GM19043 (cell line): ENCODE measurements at regions not wholly inside any gene's neighbourhood (a gene's known extent, or its start where the extent isn't known, plus 50 kb on each side); places are given as distances from the start of the nearest gene placed in this dataset.

Experiments
- ATAC-seq: cut with Tn5 transposase; IDR thresholded peaks from one replicate; pipeline ENCODE4 v1.9.1; 2021; ENCODE audit warnings: low read depth; ENCODE audit not compliant: unreplicated experiment

DNA sequence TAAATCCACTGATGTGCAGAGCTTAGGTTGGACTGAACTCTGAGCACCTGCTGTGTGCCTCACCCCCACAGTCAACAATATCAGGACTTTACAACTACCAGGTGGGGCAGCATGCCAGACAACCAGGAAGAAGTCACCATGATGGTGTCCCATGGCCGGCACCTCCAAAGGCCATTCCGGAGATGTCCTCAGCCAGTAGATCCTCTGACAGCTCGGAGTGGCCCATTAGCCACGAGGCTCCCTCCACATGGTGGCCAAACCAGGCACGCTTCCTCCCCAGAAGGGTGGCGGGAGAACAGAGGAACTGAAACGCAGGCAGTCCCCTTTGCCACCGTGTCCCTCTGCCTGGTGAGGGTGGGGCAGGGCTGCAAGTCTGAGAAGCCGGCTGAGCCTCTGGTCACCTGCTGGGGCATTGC lies 390.0 kb downstream of the TNS3 start:
- peak; percentile 52 for ATAC-seq

- ATAC-seq: no peak
Observed at GRCh38 chr7:47191316-47191715, 390.6 kb downstream of the TNS3 start.

GRCh38 chr7:47190462-47190861 lies 391.4 kb downstream of the TNS3 start:
- ATAC-seq: no peak

GRCh38 chr7:47188653-47189315 lies 393.1 kb downstream of the TNS3 start:
- ATAC-seq: no peak

GRCh38 chr7:47188136-47188535 lies 393.8 kb downstream of the TNS3 start:
- ATAC-seq: no peak

GRCh38 chr7:47186316-47186715 lies 395.6 kb downstream of the TNS3 start:
- peak; percentile 83 for ATAC-seq

DNA sequence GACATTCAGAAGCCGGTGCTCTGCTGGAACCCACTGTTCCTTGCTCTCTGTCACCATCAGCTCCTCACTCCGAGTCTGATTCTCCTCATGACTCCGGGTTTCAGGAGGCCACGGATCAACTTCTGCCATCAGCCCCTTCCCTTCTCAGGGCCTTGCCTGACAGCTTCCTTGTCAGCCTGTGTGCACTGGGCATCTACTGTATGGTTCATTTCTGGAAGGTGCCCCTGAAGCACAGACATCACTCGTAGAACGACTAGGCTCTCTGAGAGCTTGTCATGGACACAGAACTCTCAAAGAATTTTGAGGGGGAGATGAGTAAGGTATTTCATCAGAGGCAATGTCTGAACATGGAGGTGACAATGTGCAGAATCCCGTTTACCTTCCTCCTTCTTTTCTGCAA lies 396.1 kb downstream of the TNS3 start:
- ATAC-seq: no peak

- no peak for ATAC-seq
Observed at GRCh38 chr7:47185170-47185569, 396.7 kb downstream of the TNS3 start.

GRCh38 chr7:47183862-47184590 lies 397.9 kb downstream of the TNS3 start:
- no peak for ATAC-seq

- no peak for ATAC-seq
Observed at GRCh38 chr7:47181746-47182361, 400.1 kb downstream of the TNS3 start.

GRCh38 chr7:47180516-47180826 lies 401.4 kb downstream of the TNS3 start:
- ATAC-seq: no peak

GRCh38 chr7:47179812-47180515 lies 401.9 kb downstream of the TNS3 start:
- ATAC-seq: peak; percentile 54

- peak; percentile 82 for ATAC-seq
Observed at GRCh38 chr7:47172602-47173539, 409.0 kb downstream of the TNS3 start.

- ATAC-seq: no peak
Observed at GRCh38 chr7:47170516-47170915, 411.4 kb downstream of the TNS3 start.

- ATAC-seq: no peak
Observed at GRCh38 chr7:47154791-47155190, 427.1 kb downstream of the TNS3 start.

DNA sequence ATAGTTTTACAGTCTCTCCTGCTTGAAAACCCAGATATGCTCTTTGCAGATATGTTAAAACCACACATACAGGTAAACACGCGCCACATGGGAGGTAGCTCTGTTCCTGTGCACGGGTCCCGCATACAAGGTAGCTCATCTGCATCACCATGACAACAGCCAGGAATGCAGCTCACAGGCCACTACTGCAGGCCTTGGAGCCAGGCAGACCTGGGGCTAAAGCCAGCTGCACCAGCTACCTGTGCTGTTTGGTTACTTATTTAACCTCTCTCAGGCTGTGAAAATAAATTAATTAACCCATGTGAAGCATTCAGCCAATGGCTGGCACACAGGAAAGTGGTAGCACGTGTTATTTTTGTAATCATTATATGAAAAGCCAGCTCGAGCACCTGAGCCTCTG lies 428.3 kb downstream of the TNS3 start:
- no peak for ATAC-seq

- no peak for ATAC-seq
Observed at GRCh38 chr7:47153058-47153457, 428.9 kb downstream of the TNS3 start.

- ATAC-seq: no peak
Observed at GRCh38 chr7:47152307-47152706, 429.6 kb downstream of the TNS3 start.

DNA sequence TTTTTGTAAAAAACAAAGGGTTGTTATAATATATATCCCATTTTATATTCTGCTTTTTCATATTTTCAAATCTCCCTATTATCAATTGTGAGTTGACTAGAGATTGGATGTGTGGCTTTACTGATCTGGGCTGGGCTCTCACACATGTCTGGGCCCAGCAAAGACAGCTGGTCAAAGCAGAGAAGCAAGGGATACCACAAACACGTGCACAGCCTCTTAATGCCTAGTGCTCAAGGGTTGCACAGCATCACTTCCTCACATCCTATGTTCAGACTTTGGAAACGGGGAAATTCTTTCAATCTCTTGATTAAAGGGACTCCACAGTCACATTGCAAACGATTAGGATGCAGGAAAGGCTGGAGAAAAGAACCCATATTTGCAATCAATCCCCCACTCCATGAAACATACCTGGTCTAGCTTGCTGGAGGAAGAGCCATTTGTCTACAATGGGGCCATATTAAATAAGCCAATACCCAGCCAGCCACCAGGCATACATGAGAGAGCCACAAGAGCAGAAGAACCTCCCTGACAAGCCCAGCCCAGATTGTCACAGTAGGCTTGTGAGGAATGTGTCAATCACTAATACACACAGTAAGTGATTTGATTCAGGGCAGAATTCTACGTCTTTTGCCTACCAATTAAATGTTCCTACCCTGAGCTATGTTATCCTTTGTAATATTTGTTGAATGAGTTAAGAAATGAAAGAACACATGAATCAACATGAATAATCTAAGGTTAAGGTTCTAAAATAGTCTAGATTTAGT lies 431.2 kb downstream of the TNS3 start:
- ATAC-seq: no peak

GRCh38 chr7:47149971-47150370 lies 431.9 kb downstream of the TNS3 start:
- peak; percentile 7 for ATAC-seq
